ENCODE measurements at regions not wholly inside any gene's neighbourhood (a gene's known extent, or its start where the extent isn't known, plus 50 kb on each side); places are given as distances from the start of the nearest gene placed in this dataset.

DNA sequence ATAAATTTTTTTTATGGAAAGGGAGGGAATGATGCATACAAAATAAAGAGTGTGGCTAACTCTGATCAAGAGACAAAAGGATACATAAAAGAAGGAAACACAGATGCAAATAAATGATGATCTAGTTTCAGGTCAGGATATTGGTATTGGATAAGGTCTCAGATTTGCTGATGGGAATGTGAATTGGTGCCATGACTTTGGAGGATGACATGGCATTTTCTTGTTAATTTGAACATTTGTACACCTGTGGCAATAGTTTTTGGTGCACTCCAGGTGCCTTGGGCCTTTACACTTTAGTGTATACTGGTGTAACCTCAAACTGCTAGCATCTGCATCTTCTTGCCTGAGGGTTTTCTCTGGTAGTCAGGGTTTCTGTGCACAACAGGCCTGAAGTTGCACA lies 279.3 kb downstream of the TMEM121 start:
- TF ChIP-seq, protein P1, sequence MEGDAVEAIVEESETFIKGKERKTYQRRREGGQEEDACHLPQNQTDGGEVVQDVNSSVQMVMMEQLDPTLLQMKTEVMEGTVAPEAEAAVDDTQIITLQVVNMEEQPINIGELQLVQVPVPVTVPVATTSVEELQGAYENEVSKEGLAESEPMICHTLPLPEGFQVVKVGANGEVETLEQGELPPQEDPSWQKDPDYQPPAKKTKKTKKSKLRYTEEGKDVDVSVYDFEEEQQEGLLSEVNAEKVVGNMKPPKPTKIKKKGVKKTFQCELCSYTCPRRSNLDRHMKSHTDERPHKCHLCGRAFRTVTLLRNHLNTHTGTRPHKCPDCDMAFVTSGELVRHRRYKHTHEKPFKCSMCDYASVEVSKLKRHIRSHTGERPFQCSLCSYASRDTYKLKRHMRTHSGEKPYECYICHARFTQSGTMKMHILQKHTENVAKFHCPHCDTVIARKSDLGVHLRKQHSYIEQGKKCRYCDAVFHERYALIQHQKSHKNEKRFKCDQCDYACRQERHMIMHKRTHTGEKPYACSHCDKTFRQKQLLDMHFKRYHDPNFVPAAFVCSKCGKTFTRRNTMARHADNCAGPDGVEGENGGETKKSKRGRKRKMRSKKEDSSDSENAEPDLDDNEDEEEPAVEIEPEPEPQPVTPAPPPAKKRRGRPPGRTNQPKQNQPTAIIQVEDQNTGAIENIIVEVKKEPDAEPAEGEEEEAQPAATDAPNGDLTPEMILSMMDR (IDR thresholded peaks at IDR 0.05; ENCODE audit: insufficient read depth, low read depth, low read length): no peak
- no peak for TF ChIP-seq EZH2 (IDR thresholded peaks at IDR 0.05; ENCODE audit: insufficient read depth, low read length)
